Mucosa of rectum (tissue), 2 donors: ENCODE measurements at regions not wholly inside any gene's neighbourhood (a gene's known extent, or its start where the extent isn't known, plus 50 kb on each side); places are given as distances from the start of the nearest gene placed in this dataset.

Source experiments
- H3K27ac ChIP-seq, 2 donors: one replicate each; pipeline ENCODE4 v1.7.0; 2013; ENCODE audit warnings: inconsistent platforms in 2 of 2, low read depth in 2 of 2, low read length in 2 of 2
- H3K27me3 ChIP-seq, 2 donors: one replicate each; pipeline ENCODE4 v1.7.0; 2013; ENCODE audit warnings: low read length in 2 of 2; ENCODE audit not compliant: control insufficient read depth in 2 of 2, insufficient read depth in 2 of 2
- H3K36me3 ChIP-seq, 2 donors: one replicate each; pipeline ENCODE4 v1.7.0; 2013; ENCODE audit warnings: low read length in 2 of 2; ENCODE audit not compliant: control insufficient read depth in 2 of 2, insufficient read depth in 2 of 2
- H3K4me1 ChIP-seq, 2 donors: one replicate each; pipeline ENCODE4 v1.7.0; 2013; ENCODE audit warnings: low read length in 2 of 2, mild to moderate bottlenecking in 1 of 2; ENCODE audit not compliant: control insufficient read depth in 2 of 2, insufficient read depth in 2 of 2
- H3K4me3 ChIP-seq, 2 donors: one replicate each; pipeline ENCODE4 v1.7.0; 2013; ENCODE audit warnings: low read length in 2 of 2
- H3K9ac ChIP-seq, 2 donors: one replicate each; pipeline ENCODE4 v1.7.0; 2013; ENCODE audit warnings: low read length in 2 of 2, low read depth in 1 of 2, mild to moderate bottlenecking in 1 of 2
- H3K9me3 ChIP-seq, 2 donors: one replicate each; pipeline ENCODE4 v1.7.0; 2013; ENCODE audit warnings: low read length in 2 of 2; ENCODE audit not compliant: control insufficient read depth in 2 of 2
- donor health status: healthy.
- donor health status: Normal muscosa, but diverticular disease.

GRCh38 chr7:122199171-122199570 is 55.1 kb upstream of the AASS start:
- no peak overlapping the region for H3K4me3 ChIP-seq
- H3K27me3 ChIP-seq = no peaks in the 10 kb centered on the region
- H3K9ac ChIP-seq = no peak overlapping the region
- H3K27ac ChIP-seq = no peak overlapping the region
- H3K4me1 ChIP-seq = no peaks in the 10 kb centered on the region
- no peaks in the 10 kb centered on the region for H3K9me3 ChIP-seq
- H3K36me3 ChIP-seq = no peaks in the 10 kb centered on the region

GRCh38 chr7:122198581-122198980 is 54.5 kb upstream of the AASS start:
- no peak overlapping the region for H3K9ac ChIP-seq

More at GRCh38 chr7:122198581-122198980, 54.5 kb upstream of the AASS start:
- H3K36me3 ChIP-seq = no peaks in the 10 kb centered on the region
- H3K4me3 ChIP-seq = no peak overlapping the region
- no peaks in the 10 kb centered on the region for H3K27me3 ChIP-seq
- no peaks in the 10 kb centered on the region for H3K9me3 ChIP-seq
- no peaks in the 10 kb centered on the region for H3K4me1 ChIP-seq
- H3K27ac ChIP-seq = no peak overlapping the region
